PC-9 (cell line): ENCODE measurements at regions not wholly inside any gene's neighbourhood (a gene's known extent, or its start where the extent isn't known, plus 50 kb on each side); places are given as distances from the start of the nearest gene placed in this dataset.

Experiments
- CTCF ChIP-seq: fragments of 200-600 bp; sonication (generic); conservative IDR thresholded peaks from 2 replicates; pipeline ENCODE4 v1.6.1; 2017; ENCODE audit warnings: mixed run types, antibody characterized with exemption, mild to moderate bottlenecking, moderate library complexity
- EZH2 ChIP-seq: fragments of 200-600 bp; sonication (generic); IDR thresholded peaks from 2 replicates; pipeline ENCODE4 v1.8.0; 2017; ENCODE audit warnings: antibody characterized with exemption, low read depth

GRCh38 chr4:43353552-43353951, 461.0 kb downstream of the GRXCR1 start:
- TF ChIP-seq CTCF: no peak
- TF ChIP-seq EZH2: no peak
